ENCODE measurements at regions not wholly inside any gene's neighbourhood (a gene's known extent, or its start where the extent isn't known, plus 50 kb on each side); places are given as distances from the start of the nearest gene placed in this dataset.

GRCh38 chr1:194215448-194215847 lies 1029.0 kb upstream of the B3GALT2 start:
- no peak for DNase-seq
- Histone ChIP-seq H3K4me1 (no peaks in the 10 kb centered on the region), H3K9me3 (no peaks in the 10 kb centered on the region), H3K36me3 (ENCODE audit: control insufficient read depth, insufficient read depth, low read length) (no peaks in the 10 kb centered on the region), H3K27me3 (replicated peaks; ENCODE audit: control insufficient read depth, insufficient read depth, low read length) (no peaks in the 10 kb centered on the region), H3K4me3 (ENCODE audit: low read depth, low read length) (no peak overlapping the region)
- H3K4me3 Mint-ChIP-seq (ENCODE audit: unreplicated experiment) = no peak overlapping the region
- no peaks in the 10 kb centered on the region for H3K27me3 Mint-ChIP-seq (ENCODE audit: insufficient read depth, unreplicated experiment)
- no peaks in the 10 kb centered on the region for H3K36me3 Mint-ChIP-seq (ENCODE audit: insufficient read depth, unreplicated experiment)
- CTCF ChIA-PET = no interaction called here
- no peak for TF ChIP-seq CTCF (IDR thresholded peaks at IDR 0.05; ENCODE audit: insufficient read depth in 1 of 2, low read depth in 1 of 2, low read length in 1 of 2, severe bottlenecking in 1 of 2, unreplicated experiment in 1 of 2)
- no peak overlapping the region for H3K27ac Mint-ChIP-seq (ENCODE audit: unreplicated experiment)
- H3K4me1 Mint-ChIP-seq (ENCODE audit: low read depth, unreplicated experiment) = no peaks in the 10 kb centered on the region
- no peaks in the 10 kb centered on the region for H3K9me3 Mint-ChIP-seq (ENCODE audit: unreplicated experiment)
- BruUV-seq (replicated peaks) = no TSS peak
- POLR2A ChIA-PET = no interaction called here
- intact Hi-C loops (cut with micrococcal nuclease; ENCODE audit: unreplicated experiment) = no loop called here

DNA sequence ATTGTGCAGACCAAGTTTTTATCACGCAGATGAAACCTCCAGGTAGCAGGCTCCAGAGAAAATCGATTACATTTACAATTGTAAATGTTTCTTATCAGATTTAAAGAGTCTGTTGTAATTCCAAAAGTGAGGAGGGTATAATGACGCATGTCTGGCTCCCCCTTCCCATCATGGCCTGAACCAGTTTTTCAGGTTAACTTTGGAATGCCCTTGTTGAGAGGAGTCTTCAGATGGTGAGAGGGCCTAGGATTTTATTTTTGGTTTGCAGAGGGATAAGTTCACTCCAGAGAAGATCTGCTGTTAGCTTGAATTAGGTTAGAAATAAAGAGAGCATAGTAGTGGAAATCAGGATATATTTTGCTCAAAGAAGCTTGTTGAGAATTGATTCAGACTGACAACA lies 1028.3 kb upstream of the B3GALT2 start:
- ChIA-PET POLR2A (no interaction called here), CTCF (no interaction called here)
- no TSS peak for BruUV-seq (replicated peaks)
- Histone ChIP-seq H3K4me3 (ENCODE audit: low read depth, low read length) (no peak overlapping the region), H3K4me1 (no peaks in the 10 kb centered on the region), H3K36me3 (ENCODE audit: control insufficient read depth, insufficient read depth, low read length) (no peaks in the 10 kb centered on the region), H3K9me3 (no peaks in the 10 kb centered on the region), H3K27me3 (replicated peaks; ENCODE audit: control insufficient read depth, insufficient read depth, low read length) (no peaks in the 10 kb centered on the region)
- no peaks in the 10 kb centered on the region for H3K4me1 Mint-ChIP-seq (ENCODE audit: low read depth, unreplicated experiment)
- H3K4me3 Mint-ChIP-seq (ENCODE audit: unreplicated experiment) = no peak overlapping the region
- intact Hi-C loops (cut with micrococcal nuclease; ENCODE audit: unreplicated experiment) = no loop called here
- no peaks in the 10 kb centered on the region for H3K9me3 Mint-ChIP-seq (ENCODE audit: unreplicated experiment)
- H3K27ac Mint-ChIP-seq (ENCODE audit: unreplicated experiment) = no peak overlapping the region
- H3K27me3 Mint-ChIP-seq (ENCODE audit: insufficient read depth, unreplicated experiment) = no peaks in the 10 kb centered on the region
- H3K36me3 Mint-ChIP-seq (ENCODE audit: insufficient read depth, unreplicated experiment) = no peaks in the 10 kb centered on the region
- no peak for TF ChIP-seq CTCF (IDR thresholded peaks at IDR 0.05; ENCODE audit: insufficient read depth in 1 of 2, low read depth in 1 of 2, low read length in 1 of 2, severe bottlenecking in 1 of 2, unreplicated experiment in 1 of 2)
- no peak for DNase-seq

DNA sequence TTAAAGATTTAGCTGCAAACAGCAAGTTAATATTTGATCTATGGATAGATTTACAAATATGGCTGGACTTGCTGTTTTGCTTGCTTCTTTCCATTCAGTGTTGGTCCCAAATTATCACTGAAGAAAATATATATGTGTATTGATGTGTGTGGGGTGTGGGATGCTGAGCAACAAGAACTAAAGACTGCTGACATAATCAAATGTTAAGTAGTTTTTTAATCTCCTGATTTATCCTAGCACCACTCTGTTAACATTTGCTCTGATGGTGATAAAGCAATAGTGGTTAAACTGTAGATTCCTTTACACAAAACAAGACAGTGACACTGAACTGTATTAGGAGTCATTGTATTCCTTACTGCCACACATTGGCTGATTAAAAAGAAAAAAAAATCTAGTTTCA lies 1023.5 kb upstream of the B3GALT2 start:
- POLR2A ChIA-PET = no interaction called here
- Mint-ChIP-seq H3K36me3 (ENCODE audit: insufficient read depth, unreplicated experiment) (no peaks in the 10 kb centered on the region), H3K27ac (ENCODE audit: unreplicated experiment) (no peak overlapping the region), H3K4me3 (ENCODE audit: unreplicated experiment) (no peak overlapping the region), H3K9me3 (ENCODE audit: unreplicated experiment) (no peaks in the 10 kb centered on the region), H3K4me1 (ENCODE audit: low read depth, unreplicated experiment) (no peaks in the 10 kb centered on the region), H3K27me3 (ENCODE audit: insufficient read depth, unreplicated experiment) (no peaks in the 10 kb centered on the region)
- no peaks in the 10 kb centered on the region for H3K36me3 ChIP-seq (ENCODE audit: control insufficient read depth, insufficient read depth, low read length)
- no peak for TF ChIP-seq CTCF (IDR thresholded peaks at IDR 0.05; ENCODE audit: insufficient read depth in 1 of 2, low read depth in 1 of 2, low read length in 1 of 2, severe bottlenecking in 1 of 2, unreplicated experiment in 1 of 2)
- intact Hi-C loops (cut with micrococcal nuclease; ENCODE audit: unreplicated experiment) = no loop called here
- H3K4me3 ChIP-seq (ENCODE audit: low read depth, low read length) = no peak overlapping the region
- no peaks in the 10 kb centered on the region for H3K4me1 ChIP-seq
- no peaks in the 10 kb centered on the region for H3K27me3 ChIP-seq (replicated peaks; ENCODE audit: control insufficient read depth, insufficient read depth, low read length)
- H3K9me3 ChIP-seq = no peaks in the 10 kb centered on the region
- no TSS peak for BruUV-seq (replicated peaks)
- no peak for DNase-seq
- CTCF ChIA-PET = no interaction called here
